ENCODE measurements at regions not wholly inside any gene's neighbourhood (a gene's known extent, or its start where the extent isn't known, plus 50 kb on each side); places are given as distances from the start of the nearest gene placed in this dataset.

GRCh38 chrX:109795682-109796081 lies 62.6 kb upstream of the ACSL4 start:
- Histone ChIP-seq H3K4me3 (no peak overlapping the region), H3K4me1 (no peaks in the 10 kb centered on the region), H3K27ac (no peak overlapping the region), H3K27me3 (peaks cover 0 to 47% of the 10 kb centered on the region in 2 donors), H3K36me3 (no peaks in the 10 kb centered on the region), H3K9me3 (no peaks in the 10 kb centered on the region)
- DNase-seq (ENCODE audit: low spot score in 2 of 2): no peak
- TF ChIP-seq CTCF (IDR thresholded peaks at IDR 0.05) (no peak), POLR2AphosphoS5 (IDR thresholded peaks at IDR 0.05) (no peak), POLR2A (IDR thresholded peaks at IDR 0.05) (no peak)
- intact Hi-C loops (cut with DNase I; ENCODE audit: low total_unique reads): no loop called here

GRCh38 chrX:109797311-109797975 lies 64.4 kb upstream of the ACSL4 start:
- Histone ChIP-seq H3K4me1 (no peaks in the 10 kb centered on the region), H3K36me3 (no peaks in the 10 kb centered on the region), H3K27me3 (peaks cover 0 to 43% of the 10 kb centered on the region in 2 donors), H3K9me3 (no peaks in the 10 kb centered on the region), H3K27ac (no peak overlapping the region), H3K4me3 (no peak overlapping the region)
- intact Hi-C loops (cut with DNase I; ENCODE audit: low total_unique reads): no loop called here
- DNase-seq (ENCODE audit: low spot score in 2 of 2): no peak
- TF ChIP-seq POLR2A (IDR thresholded peaks at IDR 0.05) (no peak), CTCF (IDR thresholded peaks at IDR 0.05) (no peak), POLR2AphosphoS5 (IDR thresholded peaks at IDR 0.05) (no peak)

GRCh38 chrX:109812236-109812635 lies 79.2 kb upstream of the ACSL4 start:
- H3K4me1 ChIP-seq: no peaks in the 10 kb centered on the region
- TF ChIP-seq POLR2AphosphoS5 (IDR thresholded peaks at IDR 0.05) (no peak), CTCF (IDR thresholded peaks at IDR 0.05) (no peak), POLR2A (IDR thresholded peaks at IDR 0.05) (no peak)
- H3K4me3 ChIP-seq: no peak overlapping the region
- DNase-seq (ENCODE audit: low spot score in 2 of 2): no peak
- H3K36me3 ChIP-seq: no peaks in the 10 kb centered on the region
- peaks cover 0 to 44% of the 10 kb centered on the region in 2 donors for H3K27me3 ChIP-seq
- intact Hi-C loops (cut with DNase I; ENCODE audit: low total_unique reads): no loop called here
- H3K27ac ChIP-seq: no peak overlapping the region
- H3K9me3 ChIP-seq: no peaks in the 10 kb centered on the region

GRCh38 chrX:109813236-109813635 lies 80.2 kb upstream of the ACSL4 start:
- H3K4me3 ChIP-seq: no peak overlapping the region
- H3K27me3 ChIP-seq: peaks cover 0 to 49% of the 10 kb centered on the region in 2 donors
- no peaks in the 10 kb centered on the region for H3K9me3 ChIP-seq
- no peak for TF ChIP-seq CTCF (IDR thresholded peaks at IDR 0.05)
- intact Hi-C loops (cut with DNase I; ENCODE audit: low total_unique reads): no loop called here
- H3K36me3 ChIP-seq: no peaks in the 10 kb centered on the region
- DNase-seq (ENCODE audit: low spot score in 2 of 2): no peak
- no peak overlapping the region for H3K27ac ChIP-seq
- no peaks in the 10 kb centered on the region for H3K4me1 ChIP-seq

- H3K9me3 ChIP-seq: no peaks in the 10 kb centered on the region
- no peak for DNase-seq (ENCODE audit: low spot score in 2 of 2)
- TF ChIP-seq CTCF (IDR thresholded peaks at IDR 0.05) (no peak), POLR2A (IDR thresholded peaks at IDR 0.05) (no peak), POLR2AphosphoS5 (IDR thresholded peaks at IDR 0.05) (no peak)
- H3K36me3 ChIP-seq: no peaks in the 10 kb centered on the region
- no peaks in the 10 kb centered on the region for H3K4me1 ChIP-seq
- no peak overlapping the region for H3K27ac ChIP-seq
- intact Hi-C loops (cut with DNase I; ENCODE audit: low total_unique reads): no loop called here
- H3K4me3 ChIP-seq: no peak overlapping the region
- H3K27me3 ChIP-seq: peaks cover 0 to 46% of the 10 kb centered on the region in 2 donors
These were observed 85.9 kb upstream of the ACSL4 start for GRCh38 chrX:109818976-109819375.
